Stimulated activated CD4-positive, alpha-beta T cell treated with anti-CD3 and anti-CD28 coated beads, Interleukin-15, amount 100 ng/mL, for 1 hour (primary cell): ENCODE measurements at regions not wholly inside any gene's neighbourhood (a gene's known extent, or its start where the extent isn't known, plus 50 kb on each side); places are given as distances from the start of the nearest gene placed in this dataset.

Experiments used
- DNase-seq, 2 donors: peaks; one replicate each; pipeline ENCODE4 v3.0.0-alpha.2; 2020; ENCODE audit warnings: low read depth in 1 of 2, low spot score in 1 of 2

- no peak for DNase-seq
Measured at GRCh38 chr11:69242266-69242920, 51.6 kb upstream of the MYEOV start.

GRCh38 chr11:69243496-69244200 is 50.3 kb upstream of the MYEOV start:
- DNase-seq = no peak
